HG03135 (cell line): ENCODE measurements at regions not wholly inside any gene's neighbourhood (a gene's known extent, or its start where the extent isn't known, plus 50 kb on each side); places are given as distances from the start of the nearest gene placed in this dataset.
A peak's percentile ranks its signal among the peaks of the same experiment; 100 is the strongest.

ENCODE experiments used
- ATAC-seq: cut with Tn5 transposase; IDR thresholded peaks from one replicate; pipeline ENCODE4 v1.9.1; 2021; ENCODE audit warnings: mild to moderate bottlenecking, moderate library complexity; ENCODE audit not compliant: unreplicated experiment

- no peak for ATAC-seq
These were observed 519.3 kb upstream of the CADM2 start for GRCh38 chr3:84439476-84439875.

GRCh38 chr3:84440291-84440690 is 518.5 kb upstream of the CADM2 start:
- ATAC-seq = no peak

GRCh38 chr3:84442533-84442932 is 516.3 kb upstream of the CADM2 start:
- no peak for ATAC-seq

GRCh38 chr3:84444726-84445521 is 513.9 kb upstream of the CADM2 start:
- ATAC-seq = no peak

- ATAC-seq = no peak
These were observed 471.5 kb upstream of the CADM2 start for GRCh38 chr3:84487296-84487695.

GRCh38 chr3:84504761-84505160 is 454.0 kb upstream of the CADM2 start:
- ATAC-seq = no peak

GRCh38 chr3:84510007-84510406 is 448.8 kb upstream of the CADM2 start:
- no peak for ATAC-seq

GRCh38 chr3:84522893-84523292 is 435.9 kb upstream of the CADM2 start:
- ATAC-seq = no peak

- ATAC-seq = no peak
These were observed 421.9 kb upstream of the CADM2 start for GRCh38 chr3:84536916-84537315.

GRCh38 chr3:84538597-84538996 is 420.2 kb upstream of the CADM2 start:
- no peak for ATAC-seq

GRCh38 chr3:84547207-84547606 is 411.6 kb upstream of the CADM2 start:
- no peak for ATAC-seq

GRCh38 chr3:84547971-84548970 is 410.5 kb upstream of the CADM2 start:
- ATAC-seq = peak; percentile 67

- no peak for ATAC-seq
These were observed 403.2 kb upstream of the CADM2 start for GRCh38 chr3:84555629-84556028.

- ATAC-seq = no peak
These were observed 392.5 kb upstream of the CADM2 start for GRCh38 chr3:84566256-84566655.

- ATAC-seq = no peak
These were observed 391.0 kb upstream of the CADM2 start for GRCh38 chr3:84567796-84568195.

GRCh38 chr3:84573962-84574361 is 384.8 kb upstream of the CADM2 start:
- ATAC-seq = no peak

GRCh38 chr3:84586427-84586826 is 372.4 kb upstream of the CADM2 start:
- no peak for ATAC-seq

- ATAC-seq = no peak
These were observed 358.0 kb upstream of the CADM2 start for GRCh38 chr3:84600703-84601225.

GRCh38 chr3:84601303-84601702 is 357.5 kb upstream of the CADM2 start:
- no peak for ATAC-seq

GRCh38 chr3:84621823-84622222 is 337.0 kb upstream of the CADM2 start:
- ATAC-seq = no peak

GRCh38 chr3:84634668-84635067 is 324.1 kb upstream of the CADM2 start:
- ATAC-seq = no peak

- no peak for ATAC-seq
These were observed 321.5 kb upstream of the CADM2 start for GRCh38 chr3:84637272-84637671.
